ENCODE measurements at regions not wholly inside any gene's neighbourhood (a gene's known extent, or its start where the extent isn't known, plus 50 kb on each side); places are given as distances from the start of the nearest gene placed in this dataset.

DNA sequence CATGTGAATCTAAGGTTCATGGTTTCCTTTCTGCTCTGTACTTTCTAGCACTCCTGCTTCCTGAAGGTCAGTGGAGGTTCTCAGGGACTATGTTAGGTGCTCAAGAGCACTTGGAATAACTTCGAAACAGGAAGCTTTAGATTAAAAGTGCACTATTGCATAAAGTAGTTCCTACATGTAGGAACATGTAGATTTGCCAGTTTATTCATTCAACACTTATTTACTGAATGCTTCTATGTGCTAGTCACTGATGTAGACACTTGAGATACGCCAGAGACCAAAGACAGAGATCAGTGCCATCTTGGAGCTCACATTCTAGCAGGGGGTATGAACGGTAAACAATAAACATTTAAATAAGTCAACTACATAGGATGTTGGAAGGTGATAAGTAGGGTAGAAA is 87.7 kb downstream of the DHRS2 start:
- TF ChIP-seq CTCF (conservative IDR thresholded peaks at IDR 0.05; ENCODE audit: low read depth, low read length) (no peak), EZH2 (IDR thresholded peaks at IDR 0.05; ENCODE audit: borderline replicate concordance, low read depth, low read length, poor library complexity, severe bottlenecking) (no peak)

Data from A673 (cell line).